IMR-90 (cell line): ENCODE measurements at regions not wholly inside any gene's neighbourhood (a gene's known extent, or its start where the extent isn't known, plus 50 kb on each side); places are given as distances from the start of the nearest gene placed in this dataset.

Source experiments
- ATAC-seq: fragments of 200-7000 bp; cut with Tn5 transposase; 2 replicates; pipeline ENCODE4 v1.9.1; 2020; ENCODE audit warnings: low read depth, mild to moderate bottlenecking, moderate library complexity
- BruUV-seq: library from RNA; stranded (reverse); fragments of 400-500 nt; replicated peaks from 2 replicates; lab custom pipeline; 2021; lab: Mats Ljungman, UMichigan
- CTCF ChIA-PET: fragments of 300-600 bp; formaldehyde crosslinking; extraction: SDS; loops from one replicate; lab custom pipeline; 2021; ENCODE audit warnings: antibody characterized with exemption; lab: Yijun Ruan, JAX
- POLR2A ChIA-PET: fragments of 300-600 bp; sonication (Branson Sonifier 250); formaldehyde crosslinking; loops from one replicate; lab custom pipeline; 2022; ENCODE audit warnings: antibody characterized with exemption; ENCODE audit not compliant: unreplicated experiment; lab: Charles Lee
- DNase-seq: peaks from one replicate; pipeline ENCODE4 v3.0.0; 2013
- H2AFZ ChIP-seq: replicated peaks from 2 replicates; pipeline ENCODE3; 2013; ENCODE audit warnings: low read length, mild to moderate bottlenecking; ENCODE audit not compliant: poor library complexity
- H2AK5ac ChIP-seq: 2 replicates; pipeline ENCODE4 v1.6.1; 2013; ENCODE audit warnings: low read depth, low read length, inconsistent platforms
- H2AK9ac ChIP-seq: replicated peaks from 2 replicates; pipeline ENCODE3; 2013; ENCODE audit warnings: mild to moderate bottlenecking, low read depth, low read length, moderate library complexity; ENCODE audit not compliant: poor library complexity
- H2BK120ac ChIP-seq: 2 replicates; pipeline ENCODE4 v1.6.1; 2013; ENCODE audit warnings: low read depth, low read length, inconsistent platforms
- H2BK15ac ChIP-seq: 3 replicates; pipeline ENCODE4 v1.6.1; 2013; ENCODE audit warnings: low read depth, low read length, inconsistent platforms
- H2BK20ac ChIP-seq: 2 replicates; pipeline ENCODE4 v1.6.1; 2013; ENCODE audit warnings: low read depth, mild to moderate bottlenecking, inconsistent platforms, low read length, moderate library complexity
- H2BK5ac ChIP-seq: 2 replicates; pipeline ENCODE4 v1.6.1; 2013; ENCODE audit warnings: mild to moderate bottlenecking, low read depth, low read length, inconsistent platforms; ENCODE audit not compliant: poor library complexity, severe bottlenecking
- H3K14ac ChIP-seq: replicated peaks from 2 replicates; pipeline ENCODE4 v1.6.1; 2013; ENCODE audit warnings: low read depth, low read length, inconsistent platforms
- H3K18ac ChIP-seq: 2 replicates; pipeline ENCODE4 v1.6.1; 2013; ENCODE audit warnings: low read depth, low read length, control low read depth
- H3K23ac ChIP-seq: 2 replicates; pipeline ENCODE4 v1.6.1; 2013; ENCODE audit warnings: low read depth, low read length, inconsistent platforms
- H3K27ac ChIP-seq: 2 replicates; pipeline ENCODE4 v1.5.1; 2013; ENCODE audit warnings: mild to moderate bottlenecking, control low read depth, low read length; ENCODE audit not compliant: insufficient read depth
- H3K27me3 ChIP-seq: 2 replicates; pipeline ENCODE4 v1.6.1; 2013; ENCODE audit warnings: low read length; ENCODE audit not compliant: control insufficient read depth, insufficient read depth
- H3K36me3 ChIP-seq: 2 replicates; pipeline ENCODE4 v1.6.1; 2013; ENCODE audit warnings: low read length, mixed read lengths; ENCODE audit not compliant: control insufficient read depth, insufficient read depth
- H3K4ac ChIP-seq: 2 replicates; pipeline ENCODE4 v1.6.1; 2013; ENCODE audit warnings: low read depth, low read length, inconsistent platforms
- H3K4me1 ChIP-seq: 2 replicates; pipeline ENCODE4 v1.6.1; 2013; ENCODE audit warnings: low read length, mixed read lengths; ENCODE audit not compliant: control insufficient read depth, insufficient read depth
- H3K4me2 ChIP-seq: 2 replicates; pipeline ENCODE4 v1.6.1; 2013; ENCODE audit warnings: low read depth, mild to moderate bottlenecking, control low read depth, low read length, moderate library complexity
- H3K4me3 ChIP-seq: 2 replicates; pipeline ENCODE4 v1.5.1; 2013; ENCODE audit warnings: low read depth, mild to moderate bottlenecking, control low read depth, low read length, moderate library complexity; ENCODE audit not compliant: insufficient read depth
- H3K56ac ChIP-seq: 2 replicates; pipeline ENCODE4 v1.6.1; 2013; ENCODE audit warnings: low read length, inconsistent platforms; ENCODE audit not compliant: insufficient read depth; ENCODE audit errors: extremely low read depth
- H3K79me1 ChIP-seq, 2 experiments: 2 replicates each; pipeline ENCODE4 v1.6.1; 2013; ENCODE audit warnings: low read length in 2 of 2, inconsistent platforms in 1 of 2, low read depth in 1 of 2
- H3K9ac ChIP-seq: 2 replicates; pipeline ENCODE4 v1.6.1; 2013; ENCODE audit warnings: low read depth, low read length, control low read depth
- H3K9me1 ChIP-seq: 2 replicates; pipeline ENCODE4 v1.6.1; 2013; ENCODE audit warnings: low read length, inconsistent platforms; ENCODE audit not compliant: insufficient read depth
- H3K9me3 ChIP-seq: 2 replicates; pipeline ENCODE4 v1.6.1; 2013; ENCODE audit warnings: low read length; ENCODE audit not compliant: control insufficient read depth, insufficient read depth
- H4K20me1 ChIP-seq: 2 replicates; pipeline ENCODE4 v1.6.1; 2013; ENCODE audit warnings: low read length, inconsistent platforms; ENCODE audit not compliant: insufficient read depth
- H4K5ac ChIP-seq: 2 replicates; pipeline ENCODE4 v1.6.1; 2013; ENCODE audit warnings: mild to moderate bottlenecking, low read depth, low read length, control low read depth
- H4K8ac ChIP-seq, 2 experiments: 2 replicates each; pipeline ENCODE4 v1.6.1; 2013; ENCODE audit warnings: low read depth in 2 of 2, low read length in 2 of 2, control low read depth in 1 of 2, inconsistent platforms in 1 of 2
- H4K91ac ChIP-seq: 2 replicates; pipeline ENCODE4 v1.6.1; 2013; ENCODE audit warnings: low read depth, low read length, inconsistent platforms; ENCODE audit not compliant: insufficient read depth
- BHLHE40 ChIP-seq: fragments of 150-350 bp; IDR thresholded peaks from 2 replicates; pipeline ENCODE4 v1.6.1; 2016; ENCODE audit warnings: mild to moderate bottlenecking, low read depth, low read length
- CEBPB ChIP-seq: IDR thresholded peaks from 2 replicates; pipeline ENCODE4 v1.6.1; 2012; ENCODE audit warnings: low read depth, low read length, improper control_type of control experiment
- CHD1 ChIP-seq: IDR thresholded peaks from 2 replicates; pipeline ENCODE4 v1.6.1; 2012; ENCODE audit warnings: low read depth, low read length, improper control_type of control experiment
- CTCF ChIP-seq: conservative IDR thresholded peaks from 2 replicates; pipeline ENCODE4 v1.5.1; 2012; ENCODE audit warnings: mild to moderate bottlenecking, low read depth, low read length, improper control_type of control experiment
- ELK1 ChIP-seq: fragments of 150-350 bp; IDR thresholded peaks from 2 replicates; pipeline ENCODE4 v1.6.1; 2016; ENCODE audit warnings: low read depth, mild to moderate bottlenecking, low read length, moderate library complexity, borderline replicate concordance
- FOS ChIP-seq: fragments of 150-350 bp; IDR thresholded peaks from 2 replicates; pipeline ENCODE4 v1.6.1; 2016; ENCODE audit warnings: low read depth, low read length
- MAFK ChIP-seq: IDR thresholded peaks from 2 replicates; pipeline ENCODE4 v1.6.1; 2012; ENCODE audit warnings: low read depth, low read length, improper control_type of control experiment
- MAZ ChIP-seq: IDR thresholded peaks from 2 replicates; pipeline ENCODE4 v1.6.1; 2012; ENCODE audit warnings: low read depth, mild to moderate bottlenecking, low read length, improper control_type of control experiment, moderate library complexity, borderline replicate concordance
- MXI1 ChIP-seq: IDR thresholded peaks from 2 replicates; pipeline ENCODE4 v1.6.1; 2012; ENCODE audit warnings: low read depth, mild to moderate bottlenecking, low read length, moderate library complexity, borderline replicate concordance
- NFE2L2 ChIP-seq: fragments of 150-350 bp; IDR thresholded peaks from 2 replicates; pipeline ENCODE4 v1.6.1; 2016; ENCODE audit warnings: low read depth, mild to moderate bottlenecking, low read length
- POLR2A ChIP-seq: IDR thresholded peaks from 2 replicates; pipeline ENCODE4 v1.6.1; 2012; ENCODE audit warnings: mild to moderate bottlenecking, low read depth, low read length
- RAD21 ChIP-seq: IDR thresholded peaks from 2 replicates; pipeline ENCODE4 v1.6.1; 2012; ENCODE audit warnings: low read length, improper control_type of control experiment
- RCOR1 ChIP-seq: IDR thresholded peaks from 2 replicates; pipeline ENCODE4 v1.6.1; 2012; ENCODE audit warnings: mild to moderate bottlenecking, low read length, improper control_type of control experiment; ENCODE audit not compliant: insufficient replicate concordance
- RFX5 ChIP-seq: IDR thresholded peaks from 2 replicates; pipeline ENCODE4 v1.8.0; 2012; ENCODE audit warnings: low read depth, mild to moderate bottlenecking, low read length, moderate library complexity
- SMC3 ChIP-seq: fragments of 150-350 bp; IDR thresholded peaks from 2 replicates; pipeline ENCODE4 v1.6.1; 2016; ENCODE audit warnings: low read depth, mild to moderate bottlenecking, antibody characterized with exemption, low read length, moderate library complexity
- USF2 ChIP-seq: fragments of 150-350 bp; IDR thresholded peaks from 2 replicates; pipeline ENCODE4 v1.6.1; 2017; ENCODE audit warnings: mild to moderate bottlenecking, antibody characterized with exemption, low read length, low read depth
- WGBS, 2 experiments: methylation state at CpG; one replicate each; pipeline versions ENCODE4 v1.1.5 to v1.1.7; 2013; ENCODE audit warnings: missing lambda C conversion rate in 2 of 2; ENCODE audit not compliant: insufficient read length in 1 of 2; ENCODE audit errors: extremely low coverage in 2 of 2; 5-methylcytosine and 5-hydroxymethylcytosine counted together
- dilution Hi-C: fragments of 300-500 bp; cut with HindIII; formaldehyde crosslinking; loops from one replicate; pipeline ENCODE4 v1.14.3; 2018; ENCODE audit warnings: low sequenced_read_pairs; ENCODE audit not compliant: unreplicated experiment
- in situ Hi-C: fragments of 300-500 bp; cut with MboI; formaldehyde crosslinking; loops from 3 replicates; pipeline ENCODE4 v1.14.3; 2019; ENCODE audit warnings: low sequenced_read_pairs, inconsistent platforms, mixed read lengths
- intact Hi-C: fragments of 100-400 bp; cut with micrococcal nuclease; formaldehyde crosslinking; loops from 2 replicates; pipeline ENCODE4 v1.10.0; 2022

GRCh38 chr6:47138046-47138445 is 95.9 kb upstream of the ADGRF1 start:
- H3K9me3 ChIP-seq, result no peaks in the 10 kb centered on the region
- no peak overlapping the region for H3K4me3 ChIP-seq
- peak overlapping the region; percentile 2 for H3K4ac ChIP-seq
- peak; percentile 35 for DNase-seq
- peak overlapping the region; percentile 47 for H2BK120ac ChIP-seq
- CTCF ChIA-PET, result interaction anchor here (1.2 kb wide), 1 partner anchor 26 kb away, joined by 3 read pairs; no protein-coding TSS in a partner anchor
- no peak overlapping the region for H3K27ac ChIP-seq
- no peak overlapping the region for H3K56ac ChIP-seq
- H4K5ac ChIP-seq, result peak overlapping the region; percentile 44; the same call in 1 of the 2 replicates
- 82 to 100% methylated on average over 3 to 4 of the region's 6 CpGs for WGBS, 2 experiments
- BruUV-seq, result no TSS peak
- H3K18ac ChIP-seq, result peak overlapping the region; percentile 60
- dilution Hi-C loops (no loop called here), intact Hi-C loops (no loop called here), in situ Hi-C loops (no loop called here)
- H3K23ac ChIP-seq, result no peak overlapping the region
- no peak overlapping the region for H3K4me2 ChIP-seq
- no peaks in the 10 kb centered on the region for H3K27me3 ChIP-seq
- no peaks in the 10 kb centered on the region for H3K36me3 ChIP-seq
- H4K8ac ChIP-seq, result no peak overlapping the region
- peak overlapping the region; percentile 3; the same call in 1 of the 2 replicates for H2AK5ac ChIP-seq
- H3K9me1 ChIP-seq, result peaks cover 5% of the 10 kb centered on the region; the same call in 1 of the 2 replicates
- no peak for TF ChIP-seq MAZ
- no peak for TF ChIP-seq SMC3
- no peak for TF ChIP-seq RAD21
- no peak for TF ChIP-seq RCOR1
- TF ChIP-seq BHLHE40, result no peak
- no peak for TF ChIP-seq CEBPB
- TF ChIP-seq USF2, result no peak
- no peak for TF ChIP-seq CTCF
- TF ChIP-seq FOS, result no peak
- no peak for TF ChIP-seq MXI1
- TF ChIP-seq NFE2L2, result no peak
- no peak for TF ChIP-seq POLR2A
- TF ChIP-seq CHD1, result no peak
- TF ChIP-seq MAFK, result no peak
- no peak for TF ChIP-seq RFX5
- no peak for TF ChIP-seq ELK1
- H3K4me1 ChIP-seq, result peaks cover 6% of the 10 kb centered on the region
- H2BK20ac ChIP-seq, result peak overlapping the region; percentile 33; the same call in 1 of the 2 replicates
- no peaks in the 10 kb centered on the region for H4K20me1 ChIP-seq
- POLR2A ChIA-PET, result interaction anchor here (0.6 to 0.8 kb wide), 2 partner anchors 8 to 12 kb away, joined by 3 to 4 read pairs; no protein-coding TSS in a partner anchor
- H3K9ac ChIP-seq, result no peak overlapping the region
- no peak for ATAC-seq
- H4K91ac ChIP-seq, result no peak overlapping the region
- no peak overlapping the region for H2AFZ ChIP-seq
- 0 out of 3 replicates have a peak overlapping the region, but pooled peaks have one; percentile 18 for H2BK15ac ChIP-seq
- H2BK5ac ChIP-seq, result no peak overlapping the region
- H2AK9ac ChIP-seq, result no peak overlapping the region
- no peaks in the 10 kb centered on the region for H3K79me1 ChIP-seq
- peak overlapping the region; percentile 7; the same call in 1 of the 2 replicates for H3K14ac ChIP-seq
